NT2/D1 (cell line): ENCODE measurements at regions not wholly inside any gene's neighbourhood (a gene's known extent, or its start where the extent isn't known, plus 50 kb on each side); places are given as distances from the start of the nearest gene placed in this dataset.

Experiments
- DNase-seq: peaks from one replicate; pipeline ENCODE4 v3.0.0-alpha.2; 2011; ENCODE audit warnings: low read depth, low spot score
- H3K27me3 ChIP-seq: 2 replicates; pipeline ENCODE4 v1.6.0; 2011; ENCODE audit warnings: mild to moderate bottlenecking; ENCODE audit not compliant: insufficient read length, insufficient read depth
- H3K36me3 ChIP-seq: 2 replicates; pipeline ENCODE4 v1.6.1; 2011; ENCODE audit warnings: mild to moderate bottlenecking, low read length, mixed read lengths; ENCODE audit not compliant: insufficient read depth, insufficient read length
- H3K4me1 ChIP-seq: 2 replicates; pipeline ENCODE4 v1.5.1; 2011; ENCODE audit not compliant: insufficient read depth, insufficient read length
- H3K4me3 ChIP-seq: 2 replicates; pipeline ENCODE4 v1.5.1; 2011; ENCODE audit warnings: low read depth; ENCODE audit not compliant: insufficient read length
- H3K9ac ChIP-seq: 2 replicates; pipeline ENCODE4 v1.6.0; 2011; ENCODE audit warnings: low read depth; ENCODE audit not compliant: insufficient read length
- H3K9me3 ChIP-seq: 2 replicates; pipeline ENCODE4 v1.5.1; 2011; ENCODE audit warnings: mild to moderate bottlenecking, low read length; ENCODE audit not compliant: insufficient read depth
- SUZ12 ChIP-seq: IDR thresholded peaks from 2 replicates; pipeline ENCODE4 v1.6.1; 2011; ENCODE audit not compliant: insufficient read length, insufficient read depth; ENCODE audit errors: extremely low read depth
- YY1 ChIP-seq: IDR thresholded peaks from 2 replicates; pipeline ENCODE4 v1.6.1; 2011; ENCODE audit not compliant: insufficient read length, insufficient read depth
- ZNF274 ChIP-seq: IDR thresholded peaks from 2 replicates; pipeline ENCODE4 v1.6.1; 2011; ENCODE audit warnings: mild to moderate bottlenecking, low read depth, low read length

- Histone ChIP-seq H3K36me3 (no peaks in the 10 kb centered on the region), H3K9me3 (no peaks in the 10 kb centered on the region), H3K27me3 (no peaks in the 10 kb centered on the region), H3K4me3 (no peak overlapping the region), H3K9ac (no peak overlapping the region), H3K4me1 (peaks cover 4% of the 10 kb centered on the region)
- DNase-seq: no peak
- TF ChIP-seq YY1: no peak
Observed at GRCh38 chr2:129741165-129741564, 238.3 kb upstream of the RAB6C start.

GRCh38 chr2:129741623-129742022, 237.8 kb upstream of the RAB6C start:
- TF ChIP-seq YY1: no peak
- TF ChIP-seq SUZ12: no peak
- TF ChIP-seq ZNF274: no peak
- H3K36me3 ChIP-seq: no peaks in the 10 kb centered on the region
- H3K9me3 ChIP-seq: no peaks in the 10 kb centered on the region
- H3K4me3 ChIP-seq: no peak overlapping the region
- no peak for DNase-seq
- peaks cover 4% of the 10 kb centered on the region for H3K4me1 ChIP-seq
- H3K27me3 ChIP-seq: no peaks in the 10 kb centered on the region
- no peak overlapping the region for H3K9ac ChIP-seq

GRCh38 chr2:129742415-129743180, 236.9 kb upstream of the RAB6C start:
- Histone ChIP-seq H3K36me3 (no peaks in the 10 kb centered on the region), H3K27me3 (no peaks in the 10 kb centered on the region), H3K4me1 (peaks cover 4% of the 10 kb centered on the region), H3K9ac (no peak overlapping the region), H3K9me3 (no peaks in the 10 kb centered on the region), H3K4me3 (no peak overlapping the region)
- DNase-seq: no peak
- no peak for TF ChIP-seq YY1
- TF ChIP-seq SUZ12: no peak
- TF ChIP-seq ZNF274: no peak

GRCh38 chr2:129744141-129744540, 235.3 kb upstream of the RAB6C start:
- Histone ChIP-seq H3K4me3 (no peak overlapping the region), H3K4me1 (peaks cover 4% of the 10 kb centered on the region), H3K36me3 (no peaks in the 10 kb centered on the region), H3K9me3 (no peaks in the 10 kb centered on the region), H3K9ac (no peak overlapping the region), H3K27me3 (no peaks in the 10 kb centered on the region)
- DNase-seq: no peak
- TF ChIP-seq YY1 (no peak), SUZ12 (no peak), ZNF274 (no peak)

- no peak for DNase-seq
- Histone ChIP-seq H3K4me3 (no peak overlapping the region), H3K4me1 (peaks cover 4% of the 10 kb centered on the region), H3K9ac (no peak overlapping the region), H3K36me3 (no peaks in the 10 kb centered on the region), H3K9me3 (no peaks in the 10 kb centered on the region), H3K27me3 (no peaks in the 10 kb centered on the region)
- TF ChIP-seq ZNF274: no peak
- no peak for TF ChIP-seq YY1
- TF ChIP-seq SUZ12: no peak
Observed at GRCh38 chr2:129744649-129745048, 234.8 kb upstream of the RAB6C start.

GRCh38 chr2:129747500-129748125, 231.9 kb upstream of the RAB6C start:
- Histone ChIP-seq H3K36me3 (no peaks in the 10 kb centered on the region), H3K9me3 (no peaks in the 10 kb centered on the region), H3K4me1 (peaks cover 3% of the 10 kb centered on the region), H3K4me3 (no peak overlapping the region), H3K27me3 (no peaks in the 10 kb centered on the region), H3K9ac (no peak overlapping the region)
- DNase-seq: no peak
- TF ChIP-seq SUZ12 (no peak), ZNF274 (no peak), YY1 (no peak)

GRCh38 chr2:129748250-129748649, 231.2 kb upstream of the RAB6C start:
- TF ChIP-seq SUZ12 (no peak), YY1 (no peak), ZNF274 (no peak)
- no peak for DNase-seq
- Histone ChIP-seq H3K4me3 (no peak overlapping the region), H3K27me3 (no peaks in the 10 kb centered on the region), H3K9me3 (no peaks in the 10 kb centered on the region), H3K36me3 (no peaks in the 10 kb centered on the region), H3K9ac (no peak overlapping the region), H3K4me1 (peaks cover 3% of the 10 kb centered on the region)
